HEK293 (cell line): ENCODE measurements at regions not wholly inside any gene's neighbourhood (a gene's known extent, or its start where the extent isn't known, plus 50 kb on each side); places are given as distances from the start of the nearest gene placed in this dataset.

Experiments used
- CTCF ChIA-PET: fragments of 350-600 bp; formaldehyde crosslinking; extraction: SDS; loops from one replicate; lab custom pipeline; 2021; ENCODE audit warnings: antibody characterized with exemption; lab: Yijun Ruan, JAX
- POLR2A ChIA-PET: fragments of 300-600 bp; formaldehyde crosslinking; extraction: SDS; loops from one replicate; lab custom pipeline; 2020; ENCODE audit warnings: antibody characterized with exemption, inconsistent platforms; lab: Yijun Ruan, JAX
- H3K27ac ChIP-seq: fragments of 200-500 bp; sonication (Bioruptor generic); 2 replicates; pipeline ENCODE4 v1.5.1; 2014; ENCODE audit warnings: low read depth, low read length, control low read depth, inconsistent platforms; ENCODE audit errors: extremely low read depth
- H3K36me3 ChIP-seq, 2 experiments: fragments of 200-500 bp in 1 of 2; sonication (Bioruptor generic) in 1 of 2; 1 replicate in 1 of 2; 2 replicates in 1 of 2; pipeline ENCODE4 v1.5.1; 2014 to 2017; ENCODE audit warnings: inconsistent platforms in 2 of 2, low read length in 2 of 2; ENCODE audit not compliant: control insufficient read depth in 2 of 2, insufficient read depth in 1 of 2
- H3K4me1 ChIP-seq: fragments of 200-500 bp; sonication (Bioruptor generic); 2 replicates; pipeline ENCODE4 v1.5.1; 2014; ENCODE audit warnings: mild to moderate bottlenecking, low read length, inconsistent platforms; ENCODE audit not compliant: control insufficient read depth, insufficient read depth
- H3K4me3 ChIP-seq: 2 replicates; pipeline ENCODE4 v1.5.1; 2011; ENCODE audit warnings: low read depth, mild to moderate bottlenecking, control low read depth, low read length, moderate library complexity
- H3K9me3 ChIP-seq: fragments of 200-500 bp; sonication (Bioruptor generic); 2 replicates; pipeline ENCODE4 v1.5.1; 2014; ENCODE audit warnings: low read depth, low read length, inconsistent platforms; ENCODE audit not compliant: control insufficient read depth, insufficient read depth
- BCL11A ChIP-seq: fragments of 450-650 bp; formaldehyde crosslinking; IDR thresholded peaks from 2 replicates; pipeline ENCODE4 v1.5.1; 2016; ENCODE audit warnings: low read depth, missing biosample characterization, missing genetic modification characterization
- GFI1B ChIP-seq: fragments of 450-650 bp; formaldehyde crosslinking; IDR thresholded peaks from 2 replicates; pipeline ENCODE4 v1.5.1; 2016; ENCODE audit warnings: missing biosample characterization, missing genetic modification characterization
- KLF16 ChIP-seq: fragments of 450-650 bp; formaldehyde crosslinking; IDR thresholded peaks from 2 replicates; pipeline ENCODE4 v1.5.1; 2017; ENCODE audit warnings: missing biosample characterization, missing genetic modification characterization
- KLF9 ChIP-seq: fragments of 450-650 bp; formaldehyde crosslinking; IDR thresholded peaks from 2 replicates; pipeline ENCODE4 v1.5.1; 2016; ENCODE audit warnings: missing biosample characterization, missing genetic modification characterization, low read depth
- REPIN1 ChIP-seq: fragments of 450-650 bp; formaldehyde crosslinking; IDR thresholded peaks from 2 replicates; pipeline ENCODE4 v1.5.1; 2017; ENCODE audit warnings: missing biosample characterization, missing genetic modification characterization, low read depth
- SP2 ChIP-seq: fragments of 450-650 bp; formaldehyde crosslinking; IDR thresholded peaks from 2 replicates; pipeline ENCODE4 v1.5.1; 2016; ENCODE audit warnings: missing biosample characterization, missing genetic modification characterization
- TSHZ1 ChIP-seq: fragments of 450-650 bp; formaldehyde crosslinking; IDR thresholded peaks from 2 replicates; pipeline ENCODE4 v1.5.1; 2016; ENCODE audit warnings: missing biosample characterization, missing genetic modification characterization, borderline replicate concordance
- YY1 ChIP-seq: fragments of 450-650 bp; formaldehyde crosslinking; IDR thresholded peaks from 2 replicates; pipeline ENCODE4 v1.5.1; 2018; ENCODE audit warnings: missing biosample characterization, missing genetic modification characterization
- ZBTB1 ChIP-seq: fragments of 450-650 bp; formaldehyde crosslinking; IDR thresholded peaks from 2 replicates; pipeline ENCODE4 v1.5.1; 2016; ENCODE audit warnings: missing biosample characterization, missing genetic modification characterization
- ZBTB48 ChIP-seq: fragments of 450-650 bp; formaldehyde crosslinking; IDR thresholded peaks from 2 replicates; pipeline ENCODE4 v1.5.1; 2016; ENCODE audit warnings: missing biosample characterization, missing genetic modification characterization
- ZNF133 ChIP-seq: fragments of 450-650 bp; formaldehyde crosslinking; IDR thresholded peaks from 2 replicates; pipeline ENCODE4 v1.5.1; 2016; ENCODE audit warnings: missing biosample characterization, missing genetic modification characterization
- ZNF155 ChIP-seq: fragments of 450-650 bp; formaldehyde crosslinking; IDR thresholded peaks from 2 replicates; pipeline ENCODE4 v1.5.1; 2016; ENCODE audit warnings: missing biosample characterization, missing genetic modification characterization
- ZNF16 ChIP-seq: fragments of 450-650 bp; formaldehyde crosslinking; IDR thresholded peaks from 2 replicates; pipeline ENCODE4 v1.5.1; 2016; ENCODE audit warnings: low read depth, missing biosample characterization, missing genetic modification characterization
- ZNF18 ChIP-seq: fragments of 450-650 bp; formaldehyde crosslinking; IDR thresholded peaks from 2 replicates; pipeline ENCODE4 v1.5.1; 2016; ENCODE audit warnings: missing biosample characterization, missing genetic modification characterization
- ZNF362 ChIP-seq: fragments of 450-650 bp; formaldehyde crosslinking; IDR thresholded peaks from 2 replicates; pipeline ENCODE4 v1.5.1; 2016; ENCODE audit warnings: missing biosample characterization, missing genetic modification characterization
- ZNF416 ChIP-seq: fragments of 450-650 bp; formaldehyde crosslinking; IDR thresholded peaks from 2 replicates; pipeline ENCODE4 v1.5.1; 2016; ENCODE audit warnings: missing biosample characterization, missing genetic modification characterization
- ZNF513 ChIP-seq: fragments of 450-650 bp; IDR thresholded peaks from 2 replicates; pipeline ENCODE4 v1.5.1; 2018; ENCODE audit warnings: missing biosample characterization, missing genetic modification characterization
- ZNF707 ChIP-seq: fragments of 450-650 bp; formaldehyde crosslinking; IDR thresholded peaks from 2 replicates; pipeline ENCODE4 v1.5.1; 2016; ENCODE audit warnings: missing biosample characterization, missing genetic modification characterization
- ZSCAN16 ChIP-seq: fragments of 450-650 bp; formaldehyde crosslinking; IDR thresholded peaks from 2 replicates; pipeline ENCODE4 v1.5.1; 2016; ENCODE audit warnings: missing biosample characterization, missing genetic modification characterization
- ZSCAN4 ChIP-seq: fragments of 450-650 bp; formaldehyde crosslinking; IDR thresholded peaks from 2 replicates; pipeline ENCODE4 v1.5.1; 2017; ENCODE audit warnings: missing biosample characterization, missing genetic modification characterization

GRCh38 chr11:129298988-129299387 is 76.7 kb upstream of the BARX2 start:
- Histone ChIP-seq H3K36me3 (no peaks in the 10 kb centered on the region), H3K4me3 (no peak overlapping the region), H3K27ac (no peak overlapping the region), H3K4me1 (no peaks in the 10 kb centered on the region), H3K9me3 (no peaks in the 10 kb centered on the region)
- CTCF ChIA-PET, result no interaction called here
- POLR2A ChIA-PET, result no interaction called here
- TF ChIP-seq SP2 (tag by site-specific recombination) (no peak), KLF16 (tag by site-specific recombination) (no peak), YY1 (tag by site-specific recombination) (no peak), ZNF362 (tag by site-specific recombination) (no peak), TSHZ1 (tag by site-specific recombination) (no peak), ZNF16 (tag by site-specific recombination) (no peak), GFI1B (no peak), ZNF707 (tag by site-specific recombination) (no peak), ZBTB1 (tag by site-specific recombination) (no peak), ZNF133 (tag by site-specific recombination) (no peak), ZNF18 (no peak), ZSCAN16 (tag by site-specific recombination) (no peak), ZNF416 (tag by site-specific recombination) (no peak), ZNF513 (tag by site-specific recombination) (no peak), REPIN1 (no peak), KLF9 (tag by site-specific recombination) (no peak), ZNF155 (tag by site-specific recombination) (no peak), ZSCAN4 (no peak), BCL11A (tag by site-specific recombination) (no peak), ZBTB48 (tag by site-specific recombination) (no peak)
